IMR-90 (cell line): ENCODE measurements at regions not wholly inside any gene's neighbourhood (a gene's known extent, or its start where the extent isn't known, plus 50 kb on each side); places are given as distances from the start of the nearest gene placed in this dataset.

Source experiments
- ATAC-seq: fragments of 200-7000 bp; cut with Tn5 transposase; 2 replicates; pipeline ENCODE4 v1.9.1; 2020; ENCODE audit warnings: low read depth, mild to moderate bottlenecking, moderate library complexity
- BruUV-seq: library from RNA; stranded (reverse); fragments of 400-500 nt; replicated peaks from 2 replicates; lab custom pipeline; 2021; lab: Mats Ljungman, UMichigan
- CTCF ChIA-PET: fragments of 300-600 bp; formaldehyde crosslinking; extraction: SDS; loops from one replicate; lab custom pipeline; 2021; ENCODE audit warnings: antibody characterized with exemption; lab: Yijun Ruan, JAX
- POLR2A ChIA-PET: fragments of 300-600 bp; sonication (Branson Sonifier 250); formaldehyde crosslinking; loops from one replicate; lab custom pipeline; 2022; ENCODE audit warnings: antibody characterized with exemption; ENCODE audit not compliant: unreplicated experiment; lab: Charles Lee
- DNase-seq: peaks from one replicate; pipeline ENCODE4 v3.0.0; 2013
- H2AFZ ChIP-seq: replicated peaks from 2 replicates; pipeline ENCODE3; 2013; ENCODE audit warnings: low read length, mild to moderate bottlenecking; ENCODE audit not compliant: poor library complexity
- H2AK5ac ChIP-seq: 2 replicates; pipeline ENCODE4 v1.6.1; 2013; ENCODE audit warnings: low read depth, low read length, inconsistent platforms
- H2AK9ac ChIP-seq: replicated peaks from 2 replicates; pipeline ENCODE3; 2013; ENCODE audit warnings: mild to moderate bottlenecking, low read depth, low read length, moderate library complexity; ENCODE audit not compliant: poor library complexity
- H2BK120ac ChIP-seq: 2 replicates; pipeline ENCODE4 v1.6.1; 2013; ENCODE audit warnings: low read depth, low read length, inconsistent platforms
- H2BK15ac ChIP-seq: 3 replicates; pipeline ENCODE4 v1.6.1; 2013; ENCODE audit warnings: low read depth, low read length, inconsistent platforms
- H2BK20ac ChIP-seq: 2 replicates; pipeline ENCODE4 v1.6.1; 2013; ENCODE audit warnings: low read depth, mild to moderate bottlenecking, inconsistent platforms, low read length, moderate library complexity
- H2BK5ac ChIP-seq: 2 replicates; pipeline ENCODE4 v1.6.1; 2013; ENCODE audit warnings: mild to moderate bottlenecking, low read depth, low read length, inconsistent platforms; ENCODE audit not compliant: poor library complexity, severe bottlenecking
- H3K14ac ChIP-seq: replicated peaks from 2 replicates; pipeline ENCODE4 v1.6.1; 2013; ENCODE audit warnings: low read depth, low read length, inconsistent platforms
- H3K18ac ChIP-seq: 2 replicates; pipeline ENCODE4 v1.6.1; 2013; ENCODE audit warnings: low read depth, low read length, control low read depth
- H3K23ac ChIP-seq: 2 replicates; pipeline ENCODE4 v1.6.1; 2013; ENCODE audit warnings: low read depth, low read length, inconsistent platforms
- H3K27ac ChIP-seq: 2 replicates; pipeline ENCODE4 v1.5.1; 2013; ENCODE audit warnings: mild to moderate bottlenecking, control low read depth, low read length; ENCODE audit not compliant: insufficient read depth
- H3K27me3 ChIP-seq: 2 replicates; pipeline ENCODE4 v1.6.1; 2013; ENCODE audit warnings: low read length; ENCODE audit not compliant: control insufficient read depth, insufficient read depth
- H3K36me3 ChIP-seq: 2 replicates; pipeline ENCODE4 v1.6.1; 2013; ENCODE audit warnings: low read length, mixed read lengths; ENCODE audit not compliant: control insufficient read depth, insufficient read depth
- H3K4ac ChIP-seq: 2 replicates; pipeline ENCODE4 v1.6.1; 2013; ENCODE audit warnings: low read depth, low read length, inconsistent platforms
- H3K4me1 ChIP-seq: 2 replicates; pipeline ENCODE4 v1.6.1; 2013; ENCODE audit warnings: low read length, mixed read lengths; ENCODE audit not compliant: control insufficient read depth, insufficient read depth
- H3K4me2 ChIP-seq: 2 replicates; pipeline ENCODE4 v1.6.1; 2013; ENCODE audit warnings: low read depth, mild to moderate bottlenecking, control low read depth, low read length, moderate library complexity
- H3K4me3 ChIP-seq: 2 replicates; pipeline ENCODE4 v1.5.1; 2013; ENCODE audit warnings: low read depth, mild to moderate bottlenecking, control low read depth, low read length, moderate library complexity; ENCODE audit not compliant: insufficient read depth
- H3K56ac ChIP-seq: 2 replicates; pipeline ENCODE4 v1.6.1; 2013; ENCODE audit warnings: low read length, inconsistent platforms; ENCODE audit not compliant: insufficient read depth; ENCODE audit errors: extremely low read depth
- H3K79me1 ChIP-seq, 2 experiments: 2 replicates each; pipeline ENCODE4 v1.6.1; 2013; ENCODE audit warnings: low read length in 2 of 2, inconsistent platforms in 1 of 2, low read depth in 1 of 2
- H3K9ac ChIP-seq: 2 replicates; pipeline ENCODE4 v1.6.1; 2013; ENCODE audit warnings: low read depth, low read length, control low read depth
- H3K9me1 ChIP-seq: 2 replicates; pipeline ENCODE4 v1.6.1; 2013; ENCODE audit warnings: low read length, inconsistent platforms; ENCODE audit not compliant: insufficient read depth
- H3K9me3 ChIP-seq: 2 replicates; pipeline ENCODE4 v1.6.1; 2013; ENCODE audit warnings: low read length; ENCODE audit not compliant: control insufficient read depth, insufficient read depth
- H4K20me1 ChIP-seq: 2 replicates; pipeline ENCODE4 v1.6.1; 2013; ENCODE audit warnings: low read length, inconsistent platforms; ENCODE audit not compliant: insufficient read depth
- H4K5ac ChIP-seq: 2 replicates; pipeline ENCODE4 v1.6.1; 2013; ENCODE audit warnings: mild to moderate bottlenecking, low read depth, low read length, control low read depth
- H4K8ac ChIP-seq, 2 experiments: 2 replicates each; pipeline ENCODE4 v1.6.1; 2013; ENCODE audit warnings: low read depth in 2 of 2, low read length in 2 of 2, control low read depth in 1 of 2, inconsistent platforms in 1 of 2
- H4K91ac ChIP-seq: 2 replicates; pipeline ENCODE4 v1.6.1; 2013; ENCODE audit warnings: low read depth, low read length, inconsistent platforms; ENCODE audit not compliant: insufficient read depth
- MAZ ChIP-seq: IDR thresholded peaks from 2 replicates; pipeline ENCODE4 v1.6.1; 2012; ENCODE audit warnings: low read depth, mild to moderate bottlenecking, low read length, improper control_type of control experiment, moderate library complexity, borderline replicate concordance
- WGBS, 2 experiments: methylation state at CpG; one replicate each; pipeline versions ENCODE4 v1.1.5 to v1.1.7; 2013; ENCODE audit warnings: missing lambda C conversion rate in 2 of 2; ENCODE audit not compliant: insufficient read length in 1 of 2; ENCODE audit errors: extremely low coverage in 2 of 2; 5-methylcytosine and 5-hydroxymethylcytosine counted together
- dilution Hi-C: fragments of 300-500 bp; cut with HindIII; formaldehyde crosslinking; loops from one replicate; pipeline ENCODE4 v1.14.3; 2018; ENCODE audit warnings: low sequenced_read_pairs; ENCODE audit not compliant: unreplicated experiment
- in situ Hi-C: fragments of 300-500 bp; cut with MboI; formaldehyde crosslinking; loops from 3 replicates; pipeline ENCODE4 v1.14.3; 2019; ENCODE audit warnings: low sequenced_read_pairs, inconsistent platforms, mixed read lengths
- intact Hi-C: fragments of 100-400 bp; cut with micrococcal nuclease; formaldehyde crosslinking; loops from 2 replicates; pipeline ENCODE4 v1.10.0; 2022

GRCh38 chr3:1723726-1724125 lies 374.9 kb upstream of the CNTN4 start:
- Histone ChIP-seq H3K9me3 (peaks cover 2% of the 10 kb centered on the region; the same call in 1 of the 2 replicates), H2AK9ac (no peak overlapping the region), H3K4me1 (no peaks in the 10 kb centered on the region), H2BK15ac (no peak overlapping the region), H4K5ac (no peak overlapping the region), H2BK5ac (no peak overlapping the region), H3K79me1 (no peaks in the 10 kb centered on the region), H4K8ac (no peak overlapping the region), H3K9ac (no peak overlapping the region), H3K9me1 (no peaks in the 10 kb centered on the region), H3K14ac (no peak overlapping the region), H3K4me3 (no peak overlapping the region), H3K18ac (no peak overlapping the region), H3K36me3 (no peaks in the 10 kb centered on the region), H4K91ac (no peak overlapping the region), H3K27me3 (no peaks in the 10 kb centered on the region), H3K4me2 (no peak overlapping the region), H3K27ac (no peak overlapping the region), H3K56ac (no peak overlapping the region), H2AFZ (no peak overlapping the region), H2BK120ac (no peak overlapping the region), H3K4ac (no peak overlapping the region), H3K23ac (no peak overlapping the region), H4K20me1 (no peaks in the 10 kb centered on the region), H2AK5ac (no peak overlapping the region), H2BK20ac (no peak overlapping the region)
- no CpG with 5 or more reads among the region's 1 CpG for WGBS, 2 experiments
- DNase-seq (no peak), ATAC-seq (no peak)
- no peak for TF ChIP-seq MAZ
- no TSS peak for BruUV-seq
- intact Hi-C loops = no loop called here
- ChIA-PET POLR2A (no interaction called here), CTCF (no interaction called here)
- dilution Hi-C loops = no loop called here
- in situ Hi-C loops = no loop called here
